ENCODE measurements at regions not wholly inside any gene's neighbourhood (a gene's known extent, or its start where the extent isn't known, plus 50 kb on each side); places are given as distances from the start of the nearest gene placed in this dataset.

DNA sequence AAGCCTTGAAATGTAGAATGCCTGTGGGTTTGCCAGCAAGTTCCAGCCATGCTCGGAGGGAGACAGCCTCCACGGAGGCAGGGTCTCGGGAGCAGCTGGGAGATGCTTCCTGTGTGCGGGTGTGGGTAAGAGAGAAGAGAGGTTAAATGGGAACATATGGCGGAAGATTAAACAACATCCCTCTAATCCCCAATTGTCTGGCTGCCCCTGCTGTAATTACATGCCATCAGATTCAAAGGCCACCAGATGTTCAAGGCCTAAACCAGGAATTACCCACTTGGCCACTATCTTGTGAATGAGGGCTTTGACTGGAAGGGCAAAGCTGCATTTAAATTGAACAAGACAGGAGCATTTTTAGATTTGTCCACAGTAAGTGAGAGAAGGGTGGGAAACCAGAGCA is 81.4 kb upstream of the BACE2 start:
- DNase-seq, result no peak

DNA sequence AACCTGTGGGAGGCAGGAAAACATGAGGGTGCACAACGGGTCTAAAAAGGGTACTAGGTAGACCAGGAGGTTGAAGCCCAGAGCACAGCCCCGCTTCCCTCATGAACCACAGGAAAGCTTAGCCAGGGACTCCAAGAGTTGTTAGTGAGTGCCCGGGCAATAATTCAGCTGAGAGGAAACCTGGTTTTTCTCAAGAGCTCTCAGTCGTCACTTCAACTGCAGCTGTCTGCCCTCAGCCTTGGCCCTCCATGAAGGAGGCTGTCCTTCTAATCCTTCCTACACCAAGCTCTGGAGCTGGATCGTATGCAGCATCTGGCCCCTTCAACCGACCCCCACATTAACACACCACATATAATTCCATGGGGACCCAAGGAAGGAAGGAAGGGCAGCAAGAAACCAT is 77.0 kb upstream of the BACE2 start:
- DNase-seq, result no peak

DNA sequence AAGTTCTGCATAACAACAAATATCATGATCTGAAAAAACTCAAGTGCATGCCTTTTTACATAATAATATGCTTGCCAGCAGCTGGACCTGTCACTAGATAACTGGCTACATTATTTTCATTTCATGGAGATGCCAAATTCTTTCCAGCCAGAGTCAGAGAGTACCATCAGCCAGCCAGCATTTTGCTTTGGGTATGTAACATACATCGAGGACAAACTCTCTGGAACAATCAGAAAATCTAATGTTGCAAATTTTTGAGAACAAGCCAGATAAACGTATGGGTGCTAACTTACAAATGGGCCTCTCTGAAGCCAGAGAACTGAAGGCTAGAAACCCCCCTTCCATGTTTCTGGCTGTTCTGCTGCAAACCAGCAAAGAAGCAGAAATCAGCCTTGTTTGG is 76.3 kb upstream of the BACE2 start:
- no peak for DNase-seq

DNA sequence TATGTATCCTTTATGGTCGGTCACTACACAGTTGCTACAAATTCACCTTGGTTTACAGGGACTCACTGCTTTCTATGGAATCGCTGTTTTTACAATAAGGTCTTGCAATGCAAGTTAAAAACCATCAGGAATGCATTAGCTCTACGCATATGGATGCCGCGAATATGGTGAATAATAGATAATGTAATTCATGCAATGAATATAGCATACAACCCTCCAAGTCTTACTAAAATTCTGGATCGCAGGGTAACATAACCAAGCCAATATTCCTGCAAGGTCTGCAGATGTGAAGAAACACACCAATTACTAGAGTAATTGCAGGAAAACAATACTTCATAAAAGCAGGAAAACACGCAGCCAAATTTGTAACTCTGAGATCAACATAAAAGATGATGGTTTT is 75.6 kb upstream of the BACE2 start:
- no peak for DNase-seq

DNA sequence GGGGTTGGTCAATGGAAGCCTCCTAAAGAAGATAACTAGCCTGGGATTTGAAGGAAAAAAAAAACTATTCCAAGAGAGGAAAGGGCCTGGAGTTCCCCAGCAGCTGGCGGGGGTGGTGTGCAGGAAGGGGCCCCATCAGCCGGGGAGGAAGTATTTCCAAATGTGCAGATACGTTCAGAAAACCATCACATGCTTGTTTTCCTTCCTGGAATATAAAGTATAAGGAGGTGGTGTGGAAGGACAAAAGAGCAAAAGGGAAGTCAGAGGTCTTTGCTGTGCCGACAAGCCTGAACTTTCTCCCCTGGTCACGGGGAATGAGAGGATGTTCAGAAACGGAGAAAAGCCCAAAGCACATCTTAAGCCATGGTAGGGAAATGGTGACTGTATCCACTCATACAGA is 72.0 kb upstream of the BACE2 start:
- DNase-seq, result no peak

- DNase-seq, result no peak
These were observed 69.9 kb upstream of the BACE2 start for GRCh38 chr21:41098076-41098475.

GRCh38 chr21:41098481-41099042 is 69.4 kb upstream of the BACE2 start:
- DNase-seq, result no peak

- no peak for DNase-seq
These were observed 67.0 kb upstream of the BACE2 start for GRCh38 chr21:41100826-41101550.

DNA sequence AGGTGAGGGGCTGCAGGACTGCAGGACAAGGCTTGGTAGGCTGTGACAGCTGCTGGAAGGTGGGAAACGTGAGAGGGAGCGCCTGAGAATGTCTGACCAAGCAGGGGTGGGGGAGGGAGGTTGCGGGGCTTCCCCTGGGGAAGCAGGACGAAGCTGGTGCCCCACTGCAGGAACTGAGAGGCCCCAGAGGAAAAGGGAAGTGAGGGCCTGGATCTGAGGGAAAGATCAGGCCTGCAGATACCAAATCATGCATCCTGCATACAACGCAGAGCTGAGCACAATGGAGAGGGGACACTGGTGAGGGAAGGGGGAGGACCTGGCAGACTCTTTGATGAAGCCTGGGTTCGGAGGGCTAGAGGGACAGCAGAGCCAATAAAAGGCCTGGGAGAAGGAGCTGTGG is 65.7 kb upstream of the BACE2 start:
- DNase-seq, result no peak

DNA sequence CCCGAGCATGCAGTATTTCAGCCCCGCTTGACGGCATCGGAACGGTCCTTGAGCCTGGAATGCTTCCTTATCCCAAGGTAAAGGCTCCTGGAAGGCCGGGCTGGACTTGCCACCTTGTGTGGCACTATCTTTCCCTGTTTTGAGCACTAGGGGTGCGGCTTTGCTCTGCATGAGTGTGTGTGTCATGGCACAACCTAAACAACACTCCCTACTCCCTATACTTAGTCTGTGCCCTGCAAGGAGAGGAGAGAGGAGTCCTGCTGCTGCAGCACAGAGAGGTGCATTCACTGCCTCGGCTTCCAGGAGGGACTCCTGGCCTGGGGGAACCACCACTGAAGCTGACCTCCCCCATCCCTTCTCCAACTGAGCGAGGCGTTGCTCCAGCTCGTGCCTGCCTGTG is 60.4 kb upstream of the BACE2 start:
- DNase-seq, result no peak

DNA sequence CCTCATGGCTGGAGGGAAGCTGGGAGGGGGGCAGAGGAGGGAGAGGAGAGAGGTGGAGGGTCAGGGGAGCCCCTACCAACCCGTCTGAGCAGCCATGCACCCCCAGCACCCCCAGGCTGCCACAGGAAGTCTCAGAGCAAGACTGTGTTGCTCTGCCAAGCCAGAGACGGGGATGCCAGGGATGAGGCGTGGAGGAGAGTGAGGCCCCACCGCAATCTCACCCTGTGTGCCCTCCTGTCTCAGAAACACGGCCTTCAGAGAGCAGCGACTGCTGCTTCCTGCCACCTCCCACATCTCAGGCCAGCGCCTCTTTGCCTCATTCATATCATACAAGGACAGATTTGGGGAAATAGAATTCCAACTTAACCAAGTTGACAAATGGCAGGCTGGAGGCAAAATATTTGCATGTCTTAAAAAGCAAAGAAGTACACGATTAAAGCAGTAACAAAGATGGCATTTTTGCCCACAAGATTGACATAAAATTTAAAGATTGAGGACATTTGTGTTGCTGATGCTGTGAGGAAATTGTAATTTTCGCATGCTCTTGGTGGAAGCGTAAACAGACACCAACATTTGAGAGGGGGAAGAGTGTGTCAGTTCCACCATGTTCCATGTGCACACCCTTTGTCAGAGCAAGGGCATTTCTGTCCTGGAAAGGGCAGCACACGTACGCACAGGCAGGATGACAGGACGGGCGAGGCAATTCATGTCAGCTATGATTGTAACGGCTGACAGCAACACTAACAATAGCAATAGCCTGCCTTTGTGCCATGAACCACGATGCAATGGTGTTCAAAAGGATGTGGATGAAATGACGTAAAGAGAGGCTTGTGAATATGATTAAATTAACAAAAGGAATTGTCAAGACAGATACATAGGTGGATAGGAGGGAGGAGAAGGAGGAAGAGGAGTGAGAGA is 59.0 kb upstream of the BACE2 start:
- DNase-seq, result no peak

- DNase-seq, result no peak
These were observed 57.8 kb upstream of the BACE2 start for GRCh38 chr21:41110161-41110560.

DNA sequence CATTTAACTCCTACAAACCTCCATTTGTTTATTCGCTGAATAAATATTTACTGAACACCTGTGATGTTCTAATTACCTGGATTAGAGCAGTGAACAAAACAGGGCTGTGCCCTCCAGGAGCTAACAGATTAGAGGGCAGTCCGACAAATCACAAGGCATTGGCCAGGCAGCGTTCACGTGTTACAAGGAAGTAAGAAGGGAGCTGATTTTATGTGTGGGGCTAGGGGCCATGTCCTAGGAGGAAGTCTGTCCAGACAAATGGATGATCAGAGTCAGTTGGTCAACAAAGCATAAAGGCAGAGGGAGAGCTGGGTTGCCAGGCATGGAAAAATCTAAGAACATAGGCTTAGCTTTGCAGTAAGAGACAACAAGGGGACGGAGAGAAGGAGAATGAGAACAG is 57.3 kb upstream of the BACE2 start:
- DNase-seq, result no peak

- no peak for DNase-seq
These were observed 56.3 kb upstream of the BACE2 start for GRCh38 chr21:41111681-41112080.

- DNase-seq, result no peak
These were observed 54.9 kb upstream of the BACE2 start for GRCh38 chr21:41112740-41113692.

- DNase-seq, result no peak
These were observed 52.1 kb upstream of the BACE2 start for GRCh38 chr21:41115851-41116250.

All from NCI-H446 treated with DMSO at 0.1 percent for 48 hours (cell line).